Cardiac muscle cell (in vitro differentiated cells and primary cell): ENCODE measurements at regions not wholly inside any gene's neighbourhood (a gene's known extent, or its start where the extent isn't known, plus 50 kb on each side); places are given as distances from the start of the nearest gene placed in this dataset.
"Not testable (repeated sequence)": the region's sequence is repeated elsewhere in the genome, so short reads cannot be mapped to it uniquely, and the experiment has no call there.

Experiments used
- DNase-seq, 2 donors: peaks; one replicate each; pipeline versions ENCODE4 v3.0.0 to v3.0.0-alpha.2; 2010 to 2017; ENCODE audit warnings: low read depth in 1 of 2, low spot score in 1 of 2
- H3K27ac ChIP-seq: fragments of 200-600 bp; sonication (generic); 2 replicates; pipeline ENCODE4 v1.5.1; 2016
- H3K27me3 ChIP-seq: fragments of 200-600 bp; sonication (generic); 2 replicates; pipeline ENCODE4 v1.6.0; 2016; ENCODE audit warnings: control low read depth
- H3K36me3 ChIP-seq: fragments of 200-600 bp; sonication (generic); 2 replicates; pipeline ENCODE4 v1.5.1; 2016; ENCODE audit warnings: control low read depth
- H3K4me1 ChIP-seq: fragments of 200-600 bp; sonication (generic); 2 replicates; pipeline ENCODE4 v1.8.1; 2017; ENCODE audit warnings: low read depth, mild to moderate bottlenecking, mixed run types
- H3K4me3 ChIP-seq: fragments of 200-600 bp; sonication (generic); 2 replicates; pipeline ENCODE4 v1.5.1; 2016; ENCODE audit warnings: mild to moderate bottlenecking
- H3K9me3 ChIP-seq: fragments of 200-600 bp; sonication (generic); 2 replicates; pipeline ENCODE4 v1.5.1; 2017; ENCODE audit warnings: low read depth, mild to moderate bottlenecking, control low read depth
- CTCF ChIP-seq: IDR thresholded peaks from 2 replicates; pipeline ENCODE4 v1.5.1; 2012; ENCODE audit warnings: low read depth, mild to moderate bottlenecking, low read length

GRCh38 chr16:76681296-76681695 is 404.1 kb downstream of the CNTNAP4 start:
- Histone ChIP-seq H3K4me3 (no peak overlapping the region), H3K4me1 (no peaks in the 10 kb centered on the region), H3K9me3 (no peaks in the 10 kb centered on the region), H3K27me3 (no peaks in the 10 kb centered on the region), H3K27ac (no peak overlapping the region), H3K36me3 (no peaks in the 10 kb centered on the region)
- no peak for DNase-seq
- TF ChIP-seq CTCF, result no peak

- DNase-seq, result no peak
- Histone ChIP-seq H3K4me1 (no peaks in the 10 kb centered on the region), H3K4me3 (no peak overlapping the region), H3K36me3 (no peaks in the 10 kb centered on the region), H3K27me3 (no peaks in the 10 kb centered on the region), H3K27ac (no peak overlapping the region), H3K9me3 (no peaks in the 10 kb centered on the region)
- TF ChIP-seq CTCF, result no peak
Observed at GRCh38 chr16:76683051-76683450, 405.9 kb downstream of the CNTNAP4 start.

GRCh38 chr16:76696876-76697275 is 419.7 kb downstream of the CNTNAP4 start:
- H3K9me3 ChIP-seq, result no peaks in the 10 kb centered on the region
- H3K36me3 ChIP-seq, result no peaks in the 10 kb centered on the region
- no peak for TF ChIP-seq CTCF
- no peaks in the 10 kb centered on the region for H3K27me3 ChIP-seq
- no peak for DNase-seq
- H3K4me3 ChIP-seq, result no peak overlapping the region
- H3K4me1 ChIP-seq, result no peaks in the 10 kb centered on the region
- no peak overlapping the region for H3K27ac ChIP-seq

- Histone ChIP-seq H3K4me3 (no peak overlapping the region), H3K4me1 (no peaks in the 10 kb centered on the region), H3K27me3 (no peaks in the 10 kb centered on the region), H3K27ac (no peak overlapping the region), H3K9me3 (no peaks in the 10 kb centered on the region), H3K36me3 (no peaks in the 10 kb centered on the region)
- TF ChIP-seq CTCF, result no peak
- no peak for DNase-seq
Observed at GRCh38 chr16:76705892-76706291, 428.7 kb downstream of the CNTNAP4 start.

- TF ChIP-seq CTCF, result no peak
- DNase-seq, result no peak
- Histone ChIP-seq H3K4me1 (no peaks in the 10 kb centered on the region), H3K9me3 (no peaks in the 10 kb centered on the region), H3K27ac (no peak overlapping the region), H3K27me3 (no peaks in the 10 kb centered on the region), H3K36me3 (no peaks in the 10 kb centered on the region), H3K4me3 (no peak overlapping the region)
Observed at GRCh38 chr16:76713191-76713590, 436.0 kb downstream of the CNTNAP4 start.

- not testable (repeated sequence) for DNase-seq, H3K4me1 ChIP-seq, H3K4me3 ChIP-seq, H3K36me3 ChIP-seq, H3K9me3 ChIP-seq, H3K27ac ChIP-seq, H3K27me3 ChIP-seq
Observed at GRCh38 chr16:76716251-76716650, 439.1 kb downstream of the CNTNAP4 start.
